GM21723 (cell line): ENCODE measurements at regions not wholly inside any gene's neighbourhood (a gene's known extent, or its start where the extent isn't known, plus 50 kb on each side); places are given as distances from the start of the nearest gene placed in this dataset.

Experiments
- ATAC-seq: cut with Tn5 transposase; IDR thresholded peaks from one replicate; pipeline ENCODE4 v1.9.1; 2021; ENCODE audit warnings: mild to moderate bottlenecking, moderate library complexity; ENCODE audit not compliant: unreplicated experiment

- ATAC-seq = peak; percentile 65
Measured at GRCh38 chr3:124467980-124468902, 262.0 kb upstream of the UMPS start.

GRCh38 chr3:124469555-124469954 is 260.7 kb upstream of the UMPS start:
- no peak for ATAC-seq

GRCh38 chr3:124478830-124479229 is 251.4 kb upstream of the UMPS start:
- no peak for ATAC-seq

GRCh38 chr3:124483915-124484470 is 246.3 kb upstream of the UMPS start:
- no peak for ATAC-seq

- ATAC-seq = no peak
Measured at GRCh38 chr3:124486324-124486723, 243.9 kb upstream of the UMPS start.

- ATAC-seq = no peak
Measured at GRCh38 chr3:124489506-124489905, 240.7 kb upstream of the UMPS start.

GRCh38 chr3:124491098-124491497 is 239.2 kb upstream of the UMPS start:
- no peak for ATAC-seq

GRCh38 chr3:124491875-124492274 is 238.4 kb upstream of the UMPS start:
- no peak for ATAC-seq

- no peak for ATAC-seq
Measured at GRCh38 chr3:124492824-124493223, 237.4 kb upstream of the UMPS start.

- no peak for ATAC-seq
Measured at GRCh38 chr3:124496061-124496460, 234.2 kb upstream of the UMPS start.

GRCh38 chr3:124497487-124497886 is 232.8 kb upstream of the UMPS start:
- ATAC-seq = no peak

- no peak for ATAC-seq
Measured at GRCh38 chr3:124498891-124499290, 231.4 kb upstream of the UMPS start.

GRCh38 chr3:124504332-124505059 is 225.8 kb upstream of the UMPS start:
- ATAC-seq = no peak

- ATAC-seq = no peak
Measured at GRCh38 chr3:124509884-124510283, 220.4 kb upstream of the UMPS start.

- ATAC-seq = no peak
Measured at GRCh38 chr3:124510290-124510689, 220.0 kb upstream of the UMPS start.

GRCh38 chr3:124512881-124513609 is 217.2 kb upstream of the UMPS start:
- no peak for ATAC-seq

- ATAC-seq = no peak
Measured at GRCh38 chr3:124513610-124513997, 216.6 kb upstream of the UMPS start.

- no peak for ATAC-seq
Measured at GRCh38 chr3:124514683-124515082, 215.6 kb upstream of the UMPS start.

- ATAC-seq = no peak
Measured at GRCh38 chr3:124516333-124516732, 213.9 kb upstream of the UMPS start.

- no peak for ATAC-seq
Measured at GRCh38 chr3:124517306-124517705, 212.9 kb upstream of the UMPS start.

- ATAC-seq = no peak
Measured at GRCh38 chr3:124518350-124518749, 211.9 kb upstream of the UMPS start.
